ENCODE measurements at regions not wholly inside any gene's neighbourhood (a gene's known extent, or its start where the extent isn't known, plus 50 kb on each side); places are given as distances from the start of the nearest gene placed in this dataset.
"Not testable (repeated sequence)": the region's sequence is repeated elsewhere in the genome, so short reads cannot be mapped to it uniquely, and the experiment has no call there.

DNA sequence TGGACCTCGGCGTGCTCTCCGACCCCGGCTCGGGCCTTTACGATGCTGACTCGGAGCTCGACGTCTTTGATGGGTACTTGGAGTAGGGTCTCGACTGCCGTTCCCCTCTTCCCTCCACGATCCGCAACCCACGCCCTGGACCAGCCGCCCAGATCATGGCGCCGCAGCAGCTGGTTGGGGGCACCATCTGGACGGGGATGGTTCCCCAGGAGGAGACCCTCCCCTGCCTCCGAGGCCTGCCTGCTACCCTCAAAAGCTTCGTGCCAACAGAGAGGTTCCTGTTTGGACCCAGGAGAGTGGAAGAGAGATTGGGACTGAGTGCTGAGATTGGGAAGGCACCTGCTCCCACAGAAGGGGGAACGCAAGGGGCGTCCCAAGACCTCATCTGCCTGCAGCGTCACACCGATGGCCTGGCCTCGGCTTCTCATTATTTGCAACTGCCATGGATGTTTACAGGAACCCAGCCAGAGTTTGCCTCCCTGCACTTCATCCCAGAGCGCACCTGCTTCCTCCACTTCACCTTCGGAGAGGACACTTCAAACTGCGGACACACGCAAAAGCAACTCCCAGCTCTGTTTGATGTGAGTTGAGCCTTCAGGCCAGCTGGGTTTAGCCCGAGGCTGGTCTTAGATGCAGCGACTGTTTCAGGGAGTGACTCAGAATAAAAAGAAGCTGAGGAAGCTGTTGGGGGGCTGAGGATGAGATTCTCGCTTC lies 58.9 kb downstream of the GOLGA6L7 start:
- DNase-seq (ENCODE audit: low read depth): peak; percentile 12

DNA sequence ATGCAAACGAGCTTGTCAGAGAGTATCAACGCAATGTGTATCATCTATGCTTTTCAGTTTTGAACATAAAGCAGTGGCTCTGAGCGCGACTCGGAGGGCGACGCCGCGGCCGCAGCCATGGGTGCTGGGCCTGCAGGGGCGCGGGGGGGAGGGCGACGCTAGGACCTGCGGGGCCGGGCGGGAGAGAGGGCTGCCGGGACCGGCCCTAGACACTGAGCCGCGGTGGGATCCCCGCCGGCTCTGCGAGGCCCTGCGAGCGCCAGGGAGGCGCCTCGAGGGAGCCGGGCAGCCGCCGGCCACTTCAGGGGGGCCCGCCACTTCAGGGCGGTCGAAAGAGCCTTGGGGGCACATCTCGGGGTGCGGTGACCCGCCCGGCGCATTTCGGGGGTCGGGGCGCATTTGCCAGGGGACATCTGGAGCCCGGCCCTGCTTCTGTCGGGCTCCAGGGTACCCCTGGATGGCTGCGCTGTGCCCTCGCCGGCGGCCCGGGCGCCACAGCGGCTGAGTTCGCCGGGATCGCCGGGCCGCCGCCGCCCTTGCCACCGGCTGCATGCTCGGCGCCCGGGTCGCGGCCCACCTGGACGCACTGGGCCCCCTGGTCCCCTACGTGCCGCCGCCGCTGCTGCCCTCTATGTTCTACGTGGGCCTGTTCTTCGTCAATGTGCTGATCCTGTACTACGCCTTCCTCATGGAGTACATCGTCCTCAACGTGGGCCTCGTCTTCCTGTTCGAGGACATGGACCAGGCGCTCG lies 59.6 kb downstream of the GOLGA6L7 start:
- DNase-seq (ENCODE audit: low read depth): not testable (repeated sequence)

DNA sequence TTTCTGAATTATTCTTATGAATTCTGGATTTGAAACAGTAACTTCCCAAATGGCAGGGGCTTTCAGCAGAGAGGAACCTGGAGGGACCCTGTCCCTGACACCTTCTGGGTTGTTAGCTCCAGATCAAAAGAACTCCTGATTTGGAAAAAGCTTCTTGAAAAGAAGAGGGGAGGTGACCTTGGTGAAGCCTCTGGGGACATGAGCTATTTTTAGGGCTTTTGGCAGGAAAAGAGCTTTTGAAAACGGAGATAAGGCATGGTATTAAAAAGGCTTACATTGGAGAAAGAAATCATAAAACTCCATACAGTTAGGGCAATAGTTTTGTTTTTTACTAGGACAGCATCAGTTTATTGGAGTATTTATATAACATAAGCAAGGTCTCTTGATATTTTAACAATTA lies 60.3 kb downstream of the GOLGA6L7 start:
- not testable (repeated sequence) for DNase-seq (ENCODE audit: low read depth)

DNA sequence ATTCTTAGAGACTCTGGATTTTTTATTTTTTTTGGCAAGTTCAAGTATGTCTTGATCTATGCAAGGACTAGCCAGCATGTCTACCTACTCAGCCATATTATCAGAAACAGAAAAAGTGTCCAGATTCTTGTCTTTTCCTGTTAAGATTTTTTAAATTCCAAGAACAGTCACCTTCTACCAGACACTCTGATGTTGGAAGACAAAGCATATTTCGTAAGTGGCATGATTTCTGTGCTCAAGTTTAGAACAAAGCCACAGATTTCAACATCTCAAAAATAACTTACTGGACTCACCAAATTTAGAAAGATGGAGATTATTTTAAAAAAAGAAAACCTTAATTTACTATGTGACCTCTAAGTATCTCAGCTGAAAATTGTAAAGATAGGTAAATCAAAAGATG lies 61.9 kb downstream of the GOLGA6L7 start:
- no peak for DNase-seq (ENCODE audit: low read depth)

DNA sequence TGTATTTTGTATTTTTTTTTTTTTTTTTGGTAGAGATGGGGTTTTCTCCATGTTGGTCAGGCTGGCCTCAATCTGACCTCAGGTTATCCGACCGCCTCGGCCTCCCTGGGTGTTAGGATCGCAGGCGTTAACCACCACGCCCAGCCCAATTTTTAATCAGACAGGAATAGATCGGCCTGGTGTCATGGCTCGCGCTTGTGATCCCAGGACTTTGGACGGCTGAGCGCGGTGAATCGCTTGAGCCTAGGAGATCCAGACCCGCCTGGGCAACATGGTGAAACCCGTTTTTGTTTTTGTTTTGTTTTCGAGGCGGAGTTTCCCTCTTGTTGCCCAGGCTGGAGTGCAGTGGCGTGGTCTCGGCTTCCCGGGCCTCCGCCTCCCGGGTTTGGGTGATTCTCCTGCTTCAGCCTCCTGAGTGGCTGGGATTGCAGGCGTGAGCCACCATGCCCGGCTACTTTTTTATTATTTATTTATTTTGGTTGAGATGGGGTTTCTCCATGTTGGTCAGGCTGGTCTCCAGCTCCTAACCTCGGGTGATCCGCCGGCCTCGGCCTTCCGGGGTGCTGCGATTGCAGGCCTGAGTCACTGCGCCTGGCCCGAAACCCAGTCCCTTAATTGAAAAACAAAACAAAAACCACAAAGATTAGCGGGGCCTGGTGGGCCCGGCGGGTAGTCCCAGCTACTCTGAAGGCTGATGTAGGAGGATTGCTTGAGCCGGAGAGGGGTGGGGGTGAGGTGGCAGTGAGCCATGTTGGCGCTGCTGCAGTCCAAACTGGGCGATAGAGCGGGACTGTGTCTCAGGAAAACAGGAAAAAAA lies 63.9 kb downstream of the GOLGA6L7 start:
- DNase-seq (ENCODE audit: low read depth): not testable (repeated sequence)

DNA sequence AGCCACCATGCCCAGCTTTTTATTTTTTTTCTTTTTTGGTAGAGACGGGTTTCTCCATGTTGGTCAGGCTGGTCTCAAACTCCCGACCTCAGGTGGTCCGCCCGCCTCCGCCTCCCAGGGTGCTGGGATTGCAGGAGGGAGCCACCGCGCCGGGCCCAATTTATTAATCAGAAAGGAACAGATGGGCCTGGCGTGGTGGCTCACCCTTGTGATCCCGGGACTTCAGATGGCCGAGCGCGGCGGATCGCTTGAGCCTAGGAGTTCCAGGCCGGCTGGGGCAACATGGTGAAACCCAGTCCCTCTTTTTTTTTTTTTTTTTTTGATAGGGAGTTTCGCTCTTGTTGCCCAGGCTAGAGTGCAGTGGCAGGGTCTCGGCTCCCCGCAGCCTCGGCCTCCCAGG lies 64.6 kb downstream of the GOLGA6L7 start:
- no peak for DNase-seq (ENCODE audit: low read depth)

DNA sequence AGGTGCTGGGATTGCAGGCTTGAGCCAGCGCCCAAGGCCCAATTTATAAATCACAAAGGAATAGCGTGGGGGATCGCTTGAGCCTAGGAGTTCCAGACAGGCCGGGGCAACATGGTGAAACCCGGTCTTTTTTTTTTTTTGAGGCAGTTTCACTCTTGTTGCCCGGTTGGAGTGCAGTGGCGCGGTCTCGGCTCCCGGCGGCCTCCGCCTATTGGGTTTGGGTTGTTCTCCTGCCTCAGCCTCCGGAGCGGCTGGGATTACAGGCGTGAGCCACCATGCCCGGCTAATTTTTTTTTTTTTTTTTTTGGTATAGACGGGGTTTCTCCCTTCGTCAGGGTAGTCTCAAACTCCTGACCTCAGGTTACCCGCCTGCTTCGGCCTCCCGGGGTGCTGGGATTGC lies 65.0 kb downstream of the GOLGA6L7 start:
- DNase-seq (ENCODE audit: low read depth): no peak

DNA sequence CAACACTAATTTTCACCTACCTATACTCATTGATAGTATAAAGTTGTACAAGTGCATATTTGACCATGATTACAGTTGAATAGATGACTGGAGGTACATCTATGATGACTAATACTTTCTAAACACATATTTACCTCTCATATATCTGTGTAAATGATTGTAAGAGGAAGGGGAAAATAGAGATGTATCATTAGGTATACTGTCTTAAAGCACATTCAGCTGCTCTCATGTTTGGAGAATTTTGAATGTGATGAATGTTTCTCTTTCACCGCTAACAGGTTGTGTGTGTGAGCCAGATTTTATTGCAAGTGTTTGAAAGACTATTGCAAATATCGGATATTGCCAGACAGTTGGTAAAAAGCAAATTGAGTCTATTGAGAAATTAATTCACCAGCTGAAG lies 66.2 kb upstream of the GOLGA8M start:
- DNase-seq (ENCODE audit: low read depth): not testable (repeated sequence)

DNA sequence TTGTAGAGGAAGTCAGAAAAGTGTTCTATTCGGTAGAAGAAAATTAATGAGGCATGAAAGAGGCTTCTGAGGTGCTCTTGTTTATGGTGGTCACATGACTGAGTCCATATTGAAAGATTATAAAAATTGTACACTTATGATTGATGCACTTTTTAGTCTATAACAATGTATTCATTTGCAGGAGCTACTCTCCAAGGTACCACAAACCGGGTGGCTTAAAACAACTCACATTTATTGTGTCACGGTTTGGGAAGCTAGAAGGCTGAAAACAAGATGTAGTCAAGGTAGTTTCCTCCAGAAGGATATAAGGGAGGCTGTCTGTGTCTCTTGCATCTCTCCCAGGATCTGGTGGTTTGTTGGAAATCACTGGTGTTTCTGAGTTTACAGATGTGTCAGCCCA lies 60.6 kb upstream of the GOLGA8M start:
- DNase-seq (ENCODE audit: low read depth): not testable (repeated sequence)

Measured in activated T-helper 1 cell treated with Interleukin-2 at 50 U/mL for 16 hours (primary cell).